K562 (cell line): ENCODE measurements at regions not wholly inside any gene's neighbourhood (a gene's known extent, or its start where the extent isn't known, plus 50 kb on each side); places are given as distances from the start of the nearest gene placed in this dataset.

Source experiments
- COPS2 ChIP-seq: fragments of 450-650 bp; conservative IDR thresholded peaks from 2 replicates; pipeline ENCODE4 v1.6.1; 2016; ENCODE audit warnings: mild to moderate bottlenecking, moderate library complexity
- EZH2 ChIP-seq: IDR thresholded peaks from 2 replicates; pipeline ENCODE4 v1.6.1; 2012; ENCODE audit warnings: low read depth, mild to moderate bottlenecking, inconsistent platforms, low read length, borderline replicate concordance
- FOXM1 ChIP-seq, 2 experiments: fragments of 450-650 bp in 1 of 2; sonication (generic) in 1 of 2; formaldehyde crosslinking in 1 of 2; IDR thresholded peaks; 2 replicates each; pipeline versions ENCODE4 v1.6.1 to v1.9.0; 2017 to 2022; ENCODE audit warnings: low read depth in 2 of 2, mild to moderate bottlenecking in 2 of 2, missing genetic modification reagents in 1 of 2, moderate library complexity in 1 of 2
- GABPA ChIP-seq: fragments of 200-800 bp; sonication (Bioruptor generic); conservative IDR thresholded peaks from 2 replicates; pipeline ENCODE4 v1.6.1; 2016; ENCODE audit warnings: low read depth, missing genetic modification characterization, missing compliant biosample characterization
- MED1 ChIP-seq: sonication (generic); formaldehyde crosslinking; IDR thresholded peaks from 2 replicates; pipeline ENCODE4 v1.8.1; 2023; ENCODE audit warnings: missing genetic modification reagents, borderline replicate concordance
- NR2C2 ChIP-seq, 2 experiments: fragments of 200-800 bp in 1 of 2; sonication (Bioruptor generic) in 1 of 2; sonication (generic) in 1 of 2; formaldehyde crosslinking in 1 of 2; IDR thresholded peaks; 2 replicates each; pipeline versions ENCODE4 v1.6.1 to v1.8.0; 2016 to 2022; ENCODE audit warnings: mild to moderate bottlenecking in 1 of 2, missing compliant biosample characterization in 1 of 2, missing genetic modification characterization in 1 of 2, missing genetic modification reagents in 1 of 2
- POLR2A ChIP-seq: fragments of 450-650 bp; conservative IDR thresholded peaks from 2 replicates; pipeline ENCODE4 v1.6.1; 2016
- SREBF2 ChIP-seq: sonication (generic); formaldehyde crosslinking; IDR thresholded peaks from 2 replicates; pipeline ENCODE4 v1.4.0; 2020; ENCODE audit warnings: mild to moderate bottlenecking, missing genetic modification reagents
- SUPT5H ChIP-seq: fragments of 450-650 bp; IDR thresholded peaks from 2 replicates; pipeline ENCODE4 v1.6.1; 2016
- ZNF217 ChIP-seq: sonication (generic); formaldehyde crosslinking; IDR thresholded peaks from 2 replicates; pipeline ENCODE4 v1.8.0; 2022; ENCODE audit warnings: mild to moderate bottlenecking, missing genetic modification reagents
- ZNF253 ChIP-seq: fragments of 250-450 bp; sonication (Bioruptor Pico); conservative IDR thresholded peaks from 2 replicates; pipeline ENCODE4 v1.6.1; 2021; ENCODE audit warnings: mild to moderate bottlenecking
- TF ChIP-seq, protein P1 (sequence below), 3 experiments: IDR thresholded peaks in 2 of 3; conservative IDR thresholded peaks in 1 of 3; 2 replicates each; pipeline ENCODE4 v1.5.1; 2011 to 2012; ENCODE audit warnings: low read length in 3 of 3, mild to moderate bottlenecking in 3 of 3, control low read depth in 2 of 3, improper control_type of control experiment in 1 of 3, inconsistent platforms in 1 of 3, low read depth in 1 of 3, mixed read lengths in 1 of 3, moderate library complexity in 1 of 3; ENCODE audit not compliant: insufficient read depth in 2 of 3
- TF ChIP-seq, protein P2 (sequence below): IDR thresholded peaks from 3 replicates; pipeline ENCODE4 v1.6.1; 2011; ENCODE audit warnings: borderline replicate concordance, mild to moderate bottlenecking; ENCODE audit not compliant: insufficient read length, insufficient read depth
- TF ChIP-seq, protein P3 (sequence below), 3 experiments: fragments of 200-800 bp in 1 of 3; fragments of 250-450 bp in 1 of 3; fragments of 450-650 bp in 1 of 3; sonication (Bioruptor Pico) in 1 of 3; sonication (Bioruptor generic) in 1 of 3; formaldehyde crosslinking in 1 of 3; IDR thresholded peaks; 2 replicates each; pipeline versions ENCODE4 v1.6.1 to v1.8.0; 2016 to 2022; ENCODE audit warnings: mild to moderate bottlenecking in 2 of 3, missing genetic modification characterization in 2 of 3, missing compliant biosample characterization in 1 of 3, moderate library complexity in 1 of 3

DNA sequence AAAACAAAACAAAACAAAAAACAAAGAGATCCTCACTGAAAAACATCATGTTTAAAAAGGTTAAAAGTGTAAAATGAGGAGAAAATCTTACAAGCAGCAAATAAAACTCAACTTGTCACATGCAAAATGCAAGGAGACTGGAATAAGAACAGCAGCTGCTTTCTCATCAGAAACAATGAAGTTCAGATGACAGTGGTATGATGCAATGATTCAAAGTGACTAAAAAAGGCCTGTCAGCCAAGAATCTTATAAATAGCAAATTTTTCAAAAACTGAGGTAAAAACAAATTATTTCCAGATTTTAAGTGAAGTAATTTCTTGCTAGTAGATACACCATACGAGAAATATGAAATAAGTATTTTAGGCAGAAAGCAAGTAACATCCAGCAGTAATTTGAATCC lies 68.6 kb upstream of the EPHA3 start:
- TF ChIP-seq COPS2 (no peak), POLR2A (no peak), GABPA (tag) (no peak), FOXM1 (IDR thresholded peaks at IDR 0.05; ENCODE audit: low read depth) (no peak), FOXM1 (CRISPR knock-in tag; IDR thresholded peaks at IDR 0.05; ENCODE audit: low read depth) (no peak), ZNF217 (CRISPR knock-in tag) (no peak), MED1 (CRISPR knock-in tag) (no peak), SREBF2 (CRISPR knock-in tag) (no peak), NR2C2 (CRISPR knock-in tag; IDR thresholded peaks at IDR 0.05) (no peak), NR2C2 (tag; IDR thresholded peaks at IDR 0.05) (no peak), ZNF253 (CRISPR knock-in tag) (no peak), SUPT5H (no peak), EZH2 (no peak)
- TF ChIP-seq, protein P1, sequence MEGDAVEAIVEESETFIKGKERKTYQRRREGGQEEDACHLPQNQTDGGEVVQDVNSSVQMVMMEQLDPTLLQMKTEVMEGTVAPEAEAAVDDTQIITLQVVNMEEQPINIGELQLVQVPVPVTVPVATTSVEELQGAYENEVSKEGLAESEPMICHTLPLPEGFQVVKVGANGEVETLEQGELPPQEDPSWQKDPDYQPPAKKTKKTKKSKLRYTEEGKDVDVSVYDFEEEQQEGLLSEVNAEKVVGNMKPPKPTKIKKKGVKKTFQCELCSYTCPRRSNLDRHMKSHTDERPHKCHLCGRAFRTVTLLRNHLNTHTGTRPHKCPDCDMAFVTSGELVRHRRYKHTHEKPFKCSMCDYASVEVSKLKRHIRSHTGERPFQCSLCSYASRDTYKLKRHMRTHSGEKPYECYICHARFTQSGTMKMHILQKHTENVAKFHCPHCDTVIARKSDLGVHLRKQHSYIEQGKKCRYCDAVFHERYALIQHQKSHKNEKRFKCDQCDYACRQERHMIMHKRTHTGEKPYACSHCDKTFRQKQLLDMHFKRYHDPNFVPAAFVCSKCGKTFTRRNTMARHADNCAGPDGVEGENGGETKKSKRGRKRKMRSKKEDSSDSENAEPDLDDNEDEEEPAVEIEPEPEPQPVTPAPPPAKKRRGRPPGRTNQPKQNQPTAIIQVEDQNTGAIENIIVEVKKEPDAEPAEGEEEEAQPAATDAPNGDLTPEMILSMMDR (IDR thresholded peaks at IDR 0.05 in 2 of 3, conservative IDR thresholded peaks at IDR 0.05 in 1 of 3; ENCODE audit: insufficient read depth in 2 of 3, low read depth in 1 of 3, low read length in 3 of 3), result no peak
- TF ChIP-seq, protein P2, sequence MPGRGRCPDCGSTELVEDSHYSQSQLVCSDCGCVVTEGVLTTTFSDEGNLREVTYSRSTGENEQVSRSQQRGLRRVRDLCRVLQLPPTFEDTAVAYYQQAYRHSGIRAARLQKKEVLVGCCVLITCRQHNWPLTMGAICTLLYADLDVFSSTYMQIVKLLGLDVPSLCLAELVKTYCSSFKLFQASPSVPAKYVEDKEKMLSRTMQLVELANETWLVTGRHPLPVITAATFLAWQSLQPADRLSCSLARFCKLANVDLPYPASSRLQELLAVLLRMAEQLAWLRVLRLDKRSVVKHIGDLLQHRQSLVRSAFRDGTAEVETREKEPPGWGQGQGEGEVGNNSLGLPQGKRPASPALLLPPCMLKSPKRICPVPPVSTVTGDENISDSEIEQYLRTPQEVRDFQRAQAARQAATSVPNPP, result no peak
- TF ChIP-seq, protein P3, sequence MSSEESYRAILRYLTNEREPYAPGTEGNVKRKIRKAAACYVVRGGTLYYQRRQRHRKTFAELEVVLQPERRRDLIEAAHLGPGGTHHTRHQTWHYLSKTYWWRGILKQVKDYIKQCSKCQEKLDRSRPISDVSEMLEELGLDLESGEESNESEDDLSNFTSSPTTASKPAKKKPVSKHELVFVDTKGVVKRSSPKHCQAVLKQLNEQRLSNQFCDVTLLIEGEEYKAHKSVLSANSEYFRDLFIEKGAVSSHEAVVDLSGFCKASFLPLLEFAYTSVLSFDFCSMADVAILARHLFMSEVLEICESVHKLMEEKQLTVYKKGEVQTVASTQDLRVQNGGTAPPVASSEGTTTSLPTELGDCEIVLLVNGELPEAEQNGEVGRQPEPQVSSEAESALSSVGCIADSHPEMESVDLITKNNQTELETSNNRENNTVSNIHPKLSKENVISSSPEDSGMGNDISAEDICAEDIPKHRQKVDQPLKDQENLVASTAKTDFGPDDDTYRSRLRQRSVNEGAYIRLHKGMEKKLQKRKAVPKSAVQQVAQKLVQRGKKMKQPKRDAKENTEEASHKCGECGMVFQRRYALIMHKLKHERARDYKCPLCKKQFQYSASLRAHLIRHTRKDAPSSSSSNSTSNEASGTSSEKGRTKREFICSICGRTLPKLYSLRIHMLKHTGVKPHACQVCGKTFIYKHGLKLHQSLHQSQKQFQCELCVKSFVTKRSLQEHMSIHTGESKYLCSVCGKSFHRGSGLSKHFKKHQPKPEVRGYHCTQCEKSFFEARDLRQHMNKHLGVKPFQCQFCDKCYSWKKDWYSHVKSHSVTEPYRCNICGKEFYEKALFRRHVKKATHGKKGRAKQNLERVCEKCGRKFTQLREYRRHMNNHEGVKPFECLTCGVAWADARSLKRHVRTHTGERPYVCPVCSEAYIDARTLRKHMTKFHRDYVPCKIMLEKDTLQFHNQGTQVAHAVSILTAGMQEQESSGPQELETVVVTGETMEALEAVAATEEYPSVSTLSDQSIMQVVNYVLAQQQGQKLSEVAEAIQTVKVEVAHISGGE (CRISPR knock-in tag; IDR thresholded peaks at IDR 0.05), result no peak
